Stimulated activated naive CD8-positive, alpha-beta T cell treated with anti-CD3 and anti-CD28 coated beads, Interleukin-15, Interleukin-2, amounts not matched to agents 100 U/mL and 50 U/mL, for 24 hours (primary cell): ENCODE measurements at regions not wholly inside any gene's neighbourhood (a gene's known extent, or its start where the extent isn't known, plus 50 kb on each side); places are given as distances from the start of the nearest gene placed in this dataset.
"Not testable (repeated sequence)": the region's sequence is repeated elsewhere in the genome, so short reads cannot be mapped to it uniquely, and the experiment has no call there.

Experiments used
- ATAC-seq: fragments of 150-1000 bp; cut with Tn5 transposase; one replicate; pipeline ENCODE4 v1.10.0; 2021
- DNase-seq: peaks from one replicate; pipeline ENCODE4 v3.0.0; 2021

- ATAC-seq (no peak), DNase-seq (no peak)
Measured at GRCh38 chr1:5125208-5125607, 470.8 kb downstream of the AJAP1 start.

GRCh38 chr1:5120559-5120958, 466.1 kb downstream of the AJAP1 start:
- DNase-seq (no peak), ATAC-seq (no peak)

DNA sequence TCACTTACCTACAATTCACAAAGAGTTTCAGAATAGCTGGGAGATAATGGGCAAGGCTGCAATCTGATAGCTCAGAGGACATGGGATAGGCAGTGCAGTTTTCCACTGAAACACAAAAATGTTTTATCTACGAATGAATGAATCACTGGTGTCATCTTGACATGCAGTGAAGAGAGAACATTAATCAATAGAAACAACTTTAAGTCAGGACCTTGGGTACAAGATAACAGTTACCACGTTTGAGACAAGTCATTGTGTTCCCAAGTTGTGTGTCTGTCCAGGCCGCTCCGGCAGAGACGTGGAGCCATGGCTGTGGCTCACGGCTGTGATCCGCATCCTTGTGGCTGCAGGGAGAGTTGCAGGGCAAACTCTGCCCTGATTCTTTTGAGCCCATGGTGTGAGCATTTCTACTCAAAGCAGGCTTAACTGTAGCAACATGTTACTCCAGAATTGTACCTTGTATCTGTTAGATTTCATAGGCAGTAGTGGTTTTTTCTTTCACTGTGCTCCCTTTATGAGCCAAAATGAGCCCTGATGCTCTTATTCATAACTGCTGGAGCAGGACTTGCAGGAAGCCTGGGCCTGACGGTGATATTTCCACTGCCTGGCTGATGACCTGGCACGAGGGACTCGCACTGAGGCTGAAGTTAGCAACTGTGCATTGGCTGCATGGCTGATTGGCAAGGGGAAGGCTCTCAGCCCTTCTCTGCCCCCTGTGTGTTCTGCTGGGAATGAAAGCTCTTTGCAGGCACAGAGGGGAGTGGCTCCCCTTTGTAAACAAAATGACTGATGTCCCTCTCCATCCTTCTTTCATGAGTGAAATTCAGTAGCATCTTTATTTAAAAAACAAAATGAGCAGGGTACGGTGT, 465.2 kb downstream of the AJAP1 start:
- ATAC-seq (no peak), DNase-seq (no peak)

- DNase-seq, ATAC-seq: not testable (repeated sequence)
Measured at GRCh38 chr1:5118771-5119170, 464.4 kb downstream of the AJAP1 start.

DNA sequence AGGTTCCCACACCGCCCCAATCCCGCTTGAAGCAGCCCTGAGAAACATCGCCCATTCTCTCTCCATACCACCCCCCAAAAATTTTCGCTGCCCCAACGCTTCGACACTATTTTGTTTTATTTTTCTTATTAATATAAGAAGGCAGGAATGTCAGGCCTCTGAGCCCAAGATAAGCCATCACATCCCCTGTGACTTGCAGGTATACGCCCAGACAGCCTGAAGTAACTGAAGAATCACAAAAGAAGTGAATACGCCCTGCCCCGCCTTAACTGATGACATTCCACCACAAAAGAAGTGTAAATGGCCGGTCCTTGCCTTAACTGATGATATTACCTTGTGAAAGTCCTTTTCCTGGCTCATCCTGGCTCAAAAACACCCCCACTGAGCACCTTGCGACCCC, 463.9 kb downstream of the AJAP1 start:
- not testable (repeated sequence) for ATAC-seq, DNase-seq

DNA sequence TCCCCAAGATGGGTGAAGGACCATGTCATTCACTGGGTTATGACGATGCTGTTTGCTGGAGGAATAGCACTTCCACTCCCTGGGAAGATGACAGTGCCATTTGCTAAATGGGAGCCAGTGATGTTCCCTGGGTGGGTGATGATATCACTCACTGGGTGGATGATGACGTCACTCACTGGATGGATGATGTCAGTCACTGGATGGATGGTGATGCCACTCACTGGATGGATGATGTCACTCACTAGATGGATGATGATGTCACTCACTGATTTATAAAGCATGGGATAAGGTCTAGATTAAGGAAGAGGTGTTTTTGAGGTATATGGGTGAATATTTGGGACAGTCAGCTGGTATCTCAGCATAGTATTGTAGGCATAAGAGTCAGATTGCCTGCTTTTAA, 457.2 kb downstream of the AJAP1 start:
- ATAC-seq (no peak), DNase-seq (no peak)

DNA sequence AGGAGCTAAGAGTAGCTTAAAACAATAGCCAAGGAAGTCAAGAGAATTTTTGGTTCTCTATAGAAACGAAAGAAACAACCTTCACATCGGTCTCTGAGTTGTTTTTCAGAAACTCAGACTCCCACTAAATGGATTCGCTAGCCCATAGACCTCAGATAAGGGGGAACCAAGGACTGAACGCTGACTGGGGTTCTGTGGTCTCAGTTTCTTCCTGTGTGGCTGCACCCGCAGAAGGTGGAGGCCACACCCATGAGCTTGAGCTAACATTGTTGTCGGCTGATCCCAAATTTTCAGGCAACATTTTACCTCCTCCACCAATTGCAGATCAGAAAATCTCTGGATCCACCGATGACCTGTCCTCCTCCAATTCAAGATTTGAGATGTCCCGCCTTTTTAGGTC, 456.1 kb downstream of the AJAP1 start:
- no peak for ATAC-seq
- DNase-seq: no peak

DNA sequence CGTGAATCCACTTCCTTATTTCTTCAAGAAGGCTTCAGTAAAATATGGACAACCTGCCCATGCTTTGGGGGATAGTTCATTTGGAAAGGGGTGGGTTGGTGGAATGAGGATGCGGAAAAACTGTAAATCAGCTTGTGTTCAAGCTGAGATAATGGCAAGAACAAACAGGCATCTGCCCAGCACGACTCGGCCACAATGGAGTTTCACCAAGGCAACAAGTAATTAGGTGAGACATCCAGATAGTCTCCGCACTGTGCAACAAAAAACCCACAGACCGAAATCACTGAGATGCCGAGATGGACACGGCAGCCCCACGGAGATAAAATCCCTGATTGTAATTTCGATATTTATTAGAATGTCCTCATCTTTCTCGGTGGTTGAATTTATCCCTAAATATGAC, 455.2 kb downstream of the AJAP1 start:
- no peak for DNase-seq
- ATAC-seq: no peak

GRCh38 chr1:5108740-5109139, 454.3 kb downstream of the AJAP1 start:
- DNase-seq (no peak), ATAC-seq (no peak)

DNA sequence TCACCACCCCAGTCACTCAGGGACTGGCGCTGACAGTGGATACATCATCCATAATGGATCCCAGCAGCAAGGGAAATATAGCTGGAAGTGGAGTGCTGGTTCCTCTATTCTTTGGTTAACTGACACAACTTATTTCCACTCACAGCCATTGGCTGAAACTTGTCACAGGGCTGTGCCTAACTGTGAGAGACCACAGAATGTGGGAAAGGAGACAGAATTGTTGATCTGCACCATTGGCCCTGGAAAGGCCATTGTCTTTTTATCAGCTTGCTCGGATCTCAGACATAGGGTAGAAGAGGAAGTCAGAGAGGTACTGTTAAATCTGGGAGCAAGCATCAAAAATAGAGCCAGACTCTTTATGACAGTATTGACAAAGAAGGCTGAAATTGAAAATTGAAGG, 451.3 kb downstream of the AJAP1 start:
- DNase-seq: no peak
- no peak for ATAC-seq

- DNase-seq (no peak), ATAC-seq (no peak)
Measured at GRCh38 chr1:5099558-5099957, 445.1 kb downstream of the AJAP1 start.

GRCh38 chr1:5098981-5099385, 444.6 kb downstream of the AJAP1 start:
- ATAC-seq (no peak), DNase-seq (no peak)

GRCh38 chr1:5093042-5093441, 438.6 kb downstream of the AJAP1 start:
- no peak for ATAC-seq
- no peak for DNase-seq

- ATAC-seq: no peak
Measured at GRCh38 chr1:5084676-5085075, 430.3 kb downstream of the AJAP1 start.

DNA sequence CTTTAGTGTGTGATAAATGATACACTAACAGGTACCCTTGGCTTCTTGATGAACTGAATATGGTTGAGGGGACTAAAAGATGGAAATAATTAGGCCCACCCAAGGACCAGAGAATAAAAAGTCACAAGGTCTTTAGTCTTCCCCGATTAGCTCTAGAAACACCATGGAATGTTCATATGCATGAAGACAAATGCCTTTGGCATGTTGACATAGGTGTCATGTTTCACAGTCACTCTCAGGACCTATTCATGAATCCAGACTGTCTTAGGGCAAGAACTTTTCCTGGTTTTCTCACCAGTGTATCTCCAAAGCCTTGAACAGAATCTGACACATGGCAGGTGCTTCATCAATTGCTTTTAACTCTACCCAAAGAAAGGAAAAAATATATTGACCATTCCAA, 412.8 kb downstream of the AJAP1 start:
- DNase-seq: no peak
- no peak for ATAC-seq

More at GRCh38 chr1:5084676-5085075, 430.3 kb downstream of the AJAP1 start:
- no peak for DNase-seq

GRCh38 chr1:5053744-5054143, 399.3 kb downstream of the AJAP1 start:
- no peak for ATAC-seq
- DNase-seq: no peak

- ATAC-seq: no peak
- DNase-seq: no peak
Measured at GRCh38 chr1:5029136-5029535, 374.7 kb downstream of the AJAP1 start.

- DNase-seq (no peak), ATAC-seq (no peak)
Measured at GRCh38 chr1:5012249-5012648, 357.8 kb downstream of the AJAP1 start.

GRCh38 chr1:5010656-5011055, 356.2 kb downstream of the AJAP1 start:
- DNase-seq (no peak), ATAC-seq (no peak)

- ATAC-seq: no peak
- no peak for DNase-seq
Measured at GRCh38 chr1:5010236-5010635, 355.8 kb downstream of the AJAP1 start.

DNA sequence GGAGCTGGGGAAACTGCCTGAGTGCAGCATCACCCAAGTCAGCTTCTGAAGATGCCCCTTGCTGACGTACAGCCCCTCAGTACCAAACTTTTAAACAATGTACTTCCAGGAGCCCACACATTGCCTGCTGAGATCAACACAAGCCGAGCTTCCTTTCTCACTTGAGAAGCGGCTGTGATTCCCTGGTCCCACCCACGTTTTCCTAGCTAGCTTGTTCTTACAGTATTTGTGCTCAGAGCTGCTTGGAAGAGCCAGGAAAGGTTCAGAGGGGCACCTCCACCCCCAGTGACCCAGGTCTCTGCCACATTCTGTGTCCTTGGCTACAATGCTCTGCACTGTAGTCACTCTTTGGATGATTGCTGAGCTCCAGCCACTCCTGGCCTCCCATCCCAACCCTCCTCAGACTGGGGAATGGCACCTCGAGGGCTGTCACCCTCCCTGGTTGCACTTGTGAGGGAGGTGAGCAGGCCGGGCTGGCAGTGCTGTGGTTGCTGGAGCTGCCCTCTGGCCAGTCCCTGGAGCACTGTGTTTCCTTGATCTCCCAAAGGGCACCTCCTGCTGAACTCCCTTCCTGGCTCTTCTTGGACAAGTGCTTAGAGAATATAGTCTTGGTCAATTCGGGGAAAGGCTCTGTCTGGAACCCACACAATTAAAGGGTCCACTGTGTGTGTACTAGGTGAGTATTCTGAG, 355.1 kb downstream of the AJAP1 start:
- DNase-seq: no peak
- ATAC-seq: no peak

DNA sequence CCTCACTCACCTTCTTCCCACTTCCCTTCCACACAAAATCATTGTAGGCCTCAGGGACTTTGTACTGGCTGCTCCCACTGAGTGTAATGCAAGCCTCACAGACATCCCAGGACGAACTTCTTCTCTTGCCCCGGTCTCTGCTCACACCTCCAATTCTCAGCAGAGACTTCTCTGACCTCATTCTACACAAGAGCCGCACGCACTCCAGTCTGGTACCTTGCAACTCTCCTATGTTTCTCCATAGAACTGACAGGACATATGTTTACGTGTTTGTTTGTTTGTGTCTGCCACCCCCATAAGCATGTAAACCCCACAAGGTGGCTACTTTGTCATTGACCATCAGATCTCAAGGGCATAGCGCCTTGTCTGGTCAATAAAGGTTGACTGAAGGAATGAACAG, 350.8 kb downstream of the AJAP1 start:
- ATAC-seq: no peak
- DNase-seq: no peak

- ATAC-seq (no peak), DNase-seq (no peak)
Measured at GRCh38 chr1:5002676-5003075, 348.3 kb downstream of the AJAP1 start.

DNA sequence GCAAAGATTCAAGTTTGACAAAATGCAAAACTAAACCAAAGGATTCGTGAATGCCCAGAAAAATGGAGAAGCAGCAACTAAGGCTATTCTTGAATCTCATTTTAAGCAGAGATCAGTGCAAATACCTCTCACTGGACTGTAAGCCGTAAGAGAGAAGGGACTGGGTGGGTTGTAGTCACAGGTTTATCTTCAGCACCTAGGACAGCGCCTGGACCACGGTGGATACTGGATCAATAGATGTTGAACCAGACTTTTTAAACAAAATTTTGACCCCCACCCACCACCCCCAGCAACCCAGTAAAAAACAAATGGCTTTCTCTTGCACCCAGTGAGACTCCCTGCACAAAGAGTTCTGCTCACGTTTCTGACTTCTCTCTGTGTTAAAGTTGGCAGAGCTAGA, 347.1 kb downstream of the AJAP1 start:
- ATAC-seq (no peak), DNase-seq (peak; percentile 14)
